HG03521 (cell line): ENCODE measurements at regions not wholly inside any gene's neighbourhood (a gene's known extent, or its start where the extent isn't known, plus 50 kb on each side); places are given as distances from the start of the nearest gene placed in this dataset.

Source experiments
- ATAC-seq: cut with Tn5 transposase; IDR thresholded peaks from one replicate; pipeline ENCODE4 v1.9.1; 2021; ENCODE audit warnings: mild to moderate bottlenecking, moderate library complexity; ENCODE audit not compliant: unreplicated experiment

DNA sequence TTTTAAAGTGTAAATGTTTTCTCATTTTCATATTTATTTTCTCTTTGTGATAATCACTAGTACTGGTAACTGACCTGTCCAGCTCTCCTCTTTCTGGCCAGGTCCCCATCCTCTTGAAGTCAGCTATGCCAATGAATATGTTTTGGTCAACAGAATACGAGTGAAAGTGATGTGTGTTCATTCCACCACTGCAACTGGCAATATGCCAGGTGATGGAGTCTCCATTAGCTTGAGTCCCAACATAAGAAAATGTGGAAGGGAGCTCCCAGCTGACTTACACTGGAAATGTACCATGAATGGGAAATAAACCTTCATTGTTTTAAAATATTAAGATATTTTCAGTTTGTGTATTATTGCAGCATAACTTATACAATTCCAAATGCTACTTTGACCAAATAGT is 75.8 kb downstream of the CCDC34 start:
- no peak for ATAC-seq

DNA sequence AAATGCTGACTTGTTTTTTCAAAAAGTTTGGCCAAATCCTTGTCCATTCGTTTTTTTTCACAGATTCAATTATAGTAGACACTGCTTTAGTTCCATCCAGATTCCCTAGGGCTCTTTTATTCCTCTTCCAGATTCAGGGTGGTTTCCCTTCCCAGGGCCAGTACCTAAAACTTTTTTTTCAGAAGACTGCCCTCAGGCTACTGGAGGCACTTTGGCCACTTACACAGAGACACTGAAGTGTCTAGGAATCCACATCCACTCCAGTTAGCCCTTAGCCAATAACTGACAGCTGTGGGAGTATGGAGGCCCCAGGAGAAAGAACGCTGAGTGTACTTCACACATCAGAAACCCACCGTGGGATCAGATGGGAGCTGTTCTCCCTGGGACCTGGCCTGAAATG is 77.3 kb downstream of the CCDC34 start:
- no peak for ATAC-seq

DNA sequence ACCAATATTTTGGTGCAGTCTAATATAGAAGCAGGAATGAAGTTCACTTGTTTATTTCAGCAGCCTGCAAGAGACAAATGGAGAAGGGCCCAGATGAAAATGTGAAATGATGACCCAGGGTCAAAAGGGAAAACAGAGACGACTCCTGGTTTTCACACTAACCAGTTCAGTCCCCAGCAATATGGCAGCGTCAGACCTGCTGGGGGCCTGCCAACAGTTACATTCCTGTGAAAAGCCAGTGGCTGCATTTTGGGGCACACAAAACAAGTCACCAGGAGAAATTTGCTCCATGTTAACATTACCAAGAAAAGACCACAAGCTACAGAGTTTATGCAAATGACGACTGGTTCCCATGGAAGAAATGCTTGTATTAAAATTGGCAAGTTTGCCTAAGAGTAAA is 80.2 kb downstream of the CCDC34 start:
- ATAC-seq: no peak

DNA sequence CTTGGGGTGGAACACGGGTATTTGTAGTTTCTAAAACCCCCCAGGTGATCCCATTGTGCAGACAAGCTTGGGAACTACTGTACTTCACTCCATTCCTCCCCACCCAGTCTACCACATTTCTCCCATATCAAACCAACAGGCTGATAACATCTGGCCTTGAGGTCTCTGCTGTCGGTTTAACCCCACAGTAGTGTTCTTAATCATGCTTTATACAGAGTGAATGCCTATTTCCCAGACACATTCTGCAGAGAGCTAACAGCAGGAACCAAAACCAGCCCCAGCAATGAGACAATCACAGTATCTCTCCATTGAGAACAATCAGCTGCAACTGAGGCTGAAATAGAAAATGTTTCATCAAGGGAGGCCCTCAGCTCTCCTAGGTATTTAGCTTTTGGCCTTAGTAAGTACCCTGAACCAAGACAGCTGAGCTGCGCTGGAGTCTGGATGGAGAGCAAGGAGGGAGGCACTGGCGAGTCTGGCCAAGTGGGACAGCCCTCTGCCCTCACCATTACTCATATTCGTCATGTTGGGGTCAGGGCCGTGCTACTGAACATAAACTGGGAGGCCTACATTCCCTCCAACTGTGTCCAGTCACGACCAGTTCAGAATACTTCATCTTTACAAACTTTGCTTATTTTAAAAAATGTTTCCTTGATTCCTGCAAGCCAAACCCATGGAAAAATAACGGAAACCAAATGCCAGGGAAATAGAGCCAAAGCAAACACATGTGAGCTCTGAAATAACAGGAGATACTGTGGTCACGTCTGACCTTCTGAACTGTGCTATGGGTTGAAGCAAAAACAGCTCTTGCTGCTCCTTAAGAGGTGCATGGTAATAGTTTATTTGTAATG is 81.0 kb downstream of the CCDC34 start:
- no peak for ATAC-seq

DNA sequence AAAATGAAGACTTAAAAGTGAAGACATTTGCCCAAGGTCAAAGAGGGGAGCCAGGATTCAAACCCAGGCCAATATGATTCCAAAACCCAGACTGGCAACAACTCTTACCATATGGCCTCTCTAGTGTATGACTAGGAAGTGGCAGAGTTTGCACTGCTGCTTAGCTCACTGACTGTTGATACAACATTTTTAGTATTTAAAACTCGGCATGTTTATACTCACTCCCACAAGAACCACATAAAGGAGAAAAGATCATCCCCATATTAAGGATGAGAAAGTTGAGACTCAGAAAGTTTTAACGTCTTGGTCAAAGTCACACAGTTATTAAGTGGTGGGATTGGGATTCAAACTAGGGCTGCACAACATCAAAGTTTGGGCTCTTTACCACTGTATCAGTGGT is 81.7 kb downstream of the CCDC34 start:
- no peak for ATAC-seq

GRCh38 chr11:27280140-27280539 is 82.9 kb downstream of the CCDC34 start:
- no peak for ATAC-seq

GRCh38 chr11:27279460-27279859 is 83.6 kb downstream of the CCDC34 start:
- ATAC-seq: no peak

- no peak for ATAC-seq
These were observed 85.2 kb downstream of the CCDC34 start for GRCh38 chr11:27277843-27278242.

DNA sequence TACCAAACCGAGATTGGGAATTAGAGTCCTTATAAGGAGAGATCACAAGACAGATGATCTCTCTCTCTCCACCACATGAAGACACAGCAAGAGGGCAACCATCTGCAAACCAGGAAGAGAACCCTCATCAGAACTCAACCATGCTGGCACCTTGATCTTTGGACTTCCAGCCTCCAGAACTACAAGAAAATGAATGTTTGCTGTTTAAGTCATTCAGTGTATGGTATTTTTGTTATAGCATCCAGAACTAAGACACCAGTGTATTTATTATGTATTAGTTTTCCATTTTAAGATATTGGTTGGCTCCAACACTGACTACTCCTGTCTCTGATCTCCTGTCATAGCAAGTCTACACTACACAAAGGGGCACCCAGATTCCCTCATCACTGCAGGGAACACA is 86.9 kb downstream of the CCDC34 start:
- no peak for ATAC-seq

DNA sequence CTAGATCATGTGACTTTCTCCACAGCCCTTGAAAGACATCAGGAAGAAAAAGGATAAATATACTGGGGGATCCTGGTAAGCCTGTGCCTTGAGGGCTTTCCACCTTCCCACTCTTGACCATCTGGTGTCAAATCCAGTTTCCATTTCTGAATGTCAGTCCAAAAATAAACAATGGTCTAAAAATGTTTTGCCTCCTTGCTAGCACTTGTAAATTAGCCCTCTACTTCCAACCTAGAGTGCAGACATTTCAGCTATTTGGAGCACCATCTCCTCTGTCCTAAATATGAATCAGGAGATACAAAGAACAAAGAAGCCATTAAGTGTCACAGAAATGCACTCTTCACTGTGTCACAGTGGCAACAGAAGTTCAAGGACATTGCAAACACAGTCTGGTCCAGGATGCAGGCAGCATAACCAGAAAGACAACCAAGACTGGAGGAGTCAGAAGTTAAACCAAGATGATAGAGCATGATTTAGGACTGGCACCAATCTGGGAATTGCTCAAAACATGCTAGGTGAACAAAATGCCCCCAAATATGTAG is 88.1 kb downstream of the CCDC34 start:
- ATAC-seq: no peak

- no peak for ATAC-seq
These were observed 96.9 kb downstream of the CCDC34 start for GRCh38 chr11:27266125-27266524.

DNA sequence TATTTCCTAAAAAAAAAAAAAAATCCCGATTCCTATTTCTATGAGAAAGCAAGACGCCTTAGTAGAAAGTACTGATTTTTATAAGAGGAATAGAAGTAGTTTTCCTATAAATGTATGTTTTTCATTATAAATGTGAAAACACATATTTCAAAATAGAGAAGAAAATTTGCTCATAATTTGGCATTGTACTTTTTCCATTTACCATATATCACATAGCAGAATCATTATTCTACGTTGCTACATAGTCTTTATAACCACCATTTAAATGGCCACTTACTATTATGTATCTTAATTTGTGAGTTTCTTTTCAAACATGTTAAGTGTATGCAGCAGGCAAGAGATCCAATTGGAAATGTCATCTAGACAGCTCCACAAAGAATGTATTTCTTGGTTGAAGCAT is 99.0 kb downstream of the CCDC34 start:
- ATAC-seq: no peak

DNA sequence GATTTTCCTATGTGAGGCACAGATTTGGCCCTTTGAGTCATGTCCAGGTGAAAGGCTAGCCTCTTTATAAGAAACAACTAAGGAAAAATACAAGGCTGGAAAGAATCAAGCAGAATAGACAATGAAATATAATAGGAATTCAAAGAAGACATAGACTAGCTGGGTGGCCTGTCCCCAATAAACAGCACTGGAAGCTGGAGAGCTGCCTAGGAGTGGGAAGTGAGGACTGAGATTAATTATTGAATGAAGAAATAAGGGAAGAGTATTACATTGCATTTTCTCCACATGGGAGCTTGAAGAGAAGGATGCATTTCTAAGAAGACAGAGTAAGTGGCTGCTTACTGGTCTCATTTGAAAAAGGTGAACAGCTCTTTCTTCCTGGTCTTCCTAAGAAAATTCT is 100.0 kb downstream of the CCDC34 start:
- ATAC-seq: no peak

DNA sequence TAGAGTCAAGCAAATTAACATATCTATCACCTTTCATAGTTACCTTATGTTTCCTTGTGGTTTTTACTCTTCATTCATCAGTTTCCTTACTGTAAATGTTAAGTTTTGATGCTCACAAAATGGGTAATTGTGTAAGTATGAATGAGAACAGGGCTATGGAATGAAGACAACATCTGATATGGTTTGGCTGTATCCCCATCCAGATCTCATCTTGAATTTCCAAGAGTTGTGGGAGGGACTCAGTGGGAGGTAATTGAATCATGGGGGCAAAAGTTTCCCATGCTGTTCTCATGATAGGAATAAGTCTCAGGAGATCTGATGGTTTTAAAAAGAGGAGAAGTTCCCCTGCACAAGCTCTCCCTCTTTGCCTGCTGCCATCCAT is 107.6 kb downstream of the CCDC34 start:
- no peak for ATAC-seq

GRCh38 chr11:27254744-27255446 is 108.1 kb downstream of the CCDC34 start:
- ATAC-seq: no peak

DNA sequence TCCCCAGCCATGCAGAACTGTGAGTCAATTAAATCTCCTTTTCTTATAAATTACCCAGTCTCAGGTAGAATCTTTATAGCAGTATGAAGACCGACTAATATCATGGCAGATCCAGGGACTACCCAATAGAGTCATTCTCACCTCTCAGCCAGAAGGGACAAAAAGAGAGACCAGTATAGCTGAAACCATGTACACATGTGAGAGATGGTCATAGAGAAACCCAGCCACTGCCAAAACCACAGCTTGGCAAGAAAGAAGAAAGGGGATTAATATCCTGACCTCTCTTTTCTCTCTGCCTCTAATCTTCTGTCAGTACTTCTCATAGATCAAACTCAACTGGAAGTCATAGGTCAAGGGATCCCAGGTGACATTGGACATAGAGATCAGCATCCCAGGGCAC is 109.8 kb downstream of the CCDC34 start:
- no peak for ATAC-seq

DNA sequence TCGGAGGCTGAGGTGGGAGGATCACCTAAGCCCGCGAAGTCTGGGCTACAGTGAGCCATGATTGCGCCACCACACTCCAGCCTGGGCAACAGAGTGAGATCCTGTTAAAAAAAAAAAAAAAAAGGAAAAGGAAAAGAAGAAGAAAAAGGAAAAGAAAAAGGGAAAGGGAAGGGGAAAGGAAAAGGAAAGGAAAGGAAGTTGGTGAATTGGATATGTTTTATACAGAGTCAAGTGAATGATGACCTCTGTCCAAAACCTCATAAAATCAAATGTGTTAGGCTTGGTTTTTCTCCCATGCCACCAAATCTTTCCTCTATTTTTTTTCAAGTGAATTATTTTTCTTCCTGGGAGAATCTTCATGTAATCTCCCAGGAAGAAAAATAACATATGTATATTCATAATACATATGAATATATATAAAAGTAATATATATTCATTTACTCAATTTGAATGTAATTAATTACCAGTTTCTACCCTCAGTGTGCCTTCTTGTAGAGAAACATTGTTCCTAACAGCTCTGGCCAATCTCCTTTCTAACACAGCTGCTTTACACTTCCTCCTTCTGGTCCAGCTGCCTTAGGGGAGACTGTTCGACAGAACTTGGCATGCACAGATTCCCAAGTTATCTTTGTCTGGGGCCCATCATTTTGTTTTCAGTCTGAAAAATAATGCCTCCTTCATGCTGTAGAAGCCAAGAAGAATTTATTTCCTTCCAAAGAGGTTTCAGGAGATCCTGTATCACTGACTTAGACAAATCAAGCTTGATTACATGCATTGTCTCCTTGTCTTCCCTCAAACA is 111.9 kb downstream of the CCDC34 start:
- ATAC-seq: no peak

GRCh38 chr11:27248576-27249509 is 114.2 kb downstream of the CCDC34 start:
- ATAC-seq: no peak

DNA sequence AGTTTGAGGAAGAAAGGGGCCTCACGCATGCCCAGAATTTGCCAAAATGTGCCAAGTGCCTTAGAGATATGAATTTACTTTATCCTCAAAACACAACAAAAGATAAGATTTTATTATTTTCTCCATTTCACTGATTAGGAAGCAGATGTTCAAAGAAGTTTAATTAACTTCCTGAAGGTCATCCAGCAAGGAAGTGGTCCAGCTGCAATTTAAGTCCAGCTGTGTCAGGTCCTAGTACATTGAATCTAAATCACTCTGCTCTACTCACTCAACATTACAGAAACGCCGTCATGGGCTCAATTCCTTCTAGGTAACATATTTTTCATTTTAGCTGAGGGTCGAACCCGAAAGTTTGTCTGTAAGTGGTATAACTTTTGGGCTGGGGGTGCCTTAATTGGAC is 115.4 kb downstream of the CCDC34 start:
- no peak for ATAC-seq

DNA sequence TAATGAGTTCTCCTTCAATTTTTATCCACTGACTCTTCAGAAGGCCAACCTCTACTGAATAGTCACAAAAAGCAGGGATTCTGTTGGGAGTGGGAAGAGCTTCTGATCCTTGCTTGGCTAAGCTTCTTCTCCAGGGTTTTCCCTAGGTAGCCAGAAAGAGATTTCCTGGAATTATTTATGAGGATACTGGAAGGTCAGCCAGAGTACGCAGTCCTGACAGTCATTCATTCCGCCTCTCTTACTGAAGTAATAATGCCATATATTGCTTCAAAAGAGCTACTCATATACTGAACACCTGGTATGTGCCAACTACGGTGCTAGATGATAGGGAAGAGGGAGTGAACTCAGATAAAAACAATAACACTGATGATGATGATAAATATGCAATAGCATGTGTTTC is 116.1 kb downstream of the CCDC34 start:
- ATAC-seq: no peak
